Ureter (tissue), 1 donor: ENCODE measurements at regions not wholly inside any gene's neighbourhood (a gene's known extent, or its start where the extent isn't known, plus 50 kb on each side); places are given as distances from the start of the nearest gene placed in this dataset.

ENCODE experiments used
- DNase-seq: peaks from one replicate; pipeline ENCODE4 v3.0.0-alpha.2; 2020; ENCODE audit warnings: low spot score
- donor health status: DM: yes; HTN: yes; CAD: no.

- DNase-seq: peak; percentile 85
These were observed 64.4 kb upstream of the TM9SF2 start for GRCh38 chr13:99436686-99437416.

- no peak for DNase-seq
These were observed 62.2 kb upstream of the TM9SF2 start for GRCh38 chr13:99439048-99439447.

- DNase-seq: no peak
These were observed 61.2 kb upstream of the TM9SF2 start for GRCh38 chr13:99439850-99440604.

- no peak for DNase-seq
These were observed 58.9 kb upstream of the TM9SF2 start for GRCh38 chr13:99442273-99442895.

GRCh38 chr13:99446242-99446641 lies 55.0 kb upstream of the TM9SF2 start:
- no peak for DNase-seq

- no peak for DNase-seq
These were observed 52.7 kb upstream of the TM9SF2 start for GRCh38 chr13:99448546-99448945.

GRCh38 chr13:99450416-99450815 lies 50.9 kb upstream of the TM9SF2 start:
- DNase-seq: no peak
